ENCODE measurements at regions not wholly inside any gene's neighbourhood (a gene's known extent, or its start where the extent isn't known, plus 50 kb on each side); places are given as distances from the start of the nearest gene placed in this dataset.

DNA sequence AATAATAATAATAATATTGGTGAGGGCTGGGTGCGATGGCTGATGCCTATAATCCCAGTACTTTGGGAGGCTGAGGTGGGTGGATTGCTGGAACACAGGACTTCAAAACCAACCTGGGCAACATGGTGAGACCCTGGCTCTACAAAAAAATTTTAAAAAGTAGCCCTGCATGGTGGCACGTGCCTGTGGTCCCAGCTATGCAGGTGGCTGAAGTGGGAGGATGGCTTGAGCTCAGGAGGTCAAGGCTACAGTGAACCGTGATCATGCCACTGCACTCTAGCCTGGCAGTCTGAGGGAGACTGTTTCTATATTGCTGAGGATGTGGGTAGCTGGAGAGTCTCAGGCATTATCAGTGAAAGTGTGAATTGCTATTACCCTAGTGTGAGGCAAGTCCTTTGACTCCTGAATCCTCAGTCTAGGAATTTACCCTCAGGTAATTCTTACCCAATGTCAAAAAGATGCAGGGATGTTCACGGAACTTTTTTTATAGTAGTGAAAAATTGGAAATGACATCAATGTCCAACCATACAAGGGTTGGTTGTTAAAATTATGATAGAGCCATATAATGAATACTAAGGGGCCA is 61.8 kb upstream of the RPL11 start:
- TF ChIP-seq POLR2A (IDR thresholded peaks at IDR 0.05; ENCODE audit: low read length) (no peak), GATA1 (IDR thresholded peaks at IDR 0.05; ENCODE audit: low read depth, low read length) (no peak)

Data from erythroblast (primary cell).